LNCaP clone FGC (cell line): ENCODE measurements at regions not wholly inside any gene's neighbourhood (a gene's known extent, or its start where the extent isn't known, plus 50 kb on each side); places are given as distances from the start of the nearest gene placed in this dataset.

Experiments
- DNase-seq: peaks from one replicate; pipeline ENCODE4 v3.0.0-alpha.2; 2011; ENCODE audit warnings: low read depth
- H3K4me3 ChIP-seq: 2 replicates; pipeline ENCODE4 v1.5.1; 2011; ENCODE audit warnings: mild to moderate bottlenecking, low read depth, low read length, control low read depth
- TF ChIP-seq, protein P1 (sequence below): IDR thresholded peaks from 2 replicates; pipeline ENCODE4 v1.5.1; 2012; ENCODE audit warnings: mild to moderate bottlenecking; ENCODE audit not compliant: control insufficient read depth, insufficient read depth; ENCODE audit errors: extremely low read depth

DNA sequence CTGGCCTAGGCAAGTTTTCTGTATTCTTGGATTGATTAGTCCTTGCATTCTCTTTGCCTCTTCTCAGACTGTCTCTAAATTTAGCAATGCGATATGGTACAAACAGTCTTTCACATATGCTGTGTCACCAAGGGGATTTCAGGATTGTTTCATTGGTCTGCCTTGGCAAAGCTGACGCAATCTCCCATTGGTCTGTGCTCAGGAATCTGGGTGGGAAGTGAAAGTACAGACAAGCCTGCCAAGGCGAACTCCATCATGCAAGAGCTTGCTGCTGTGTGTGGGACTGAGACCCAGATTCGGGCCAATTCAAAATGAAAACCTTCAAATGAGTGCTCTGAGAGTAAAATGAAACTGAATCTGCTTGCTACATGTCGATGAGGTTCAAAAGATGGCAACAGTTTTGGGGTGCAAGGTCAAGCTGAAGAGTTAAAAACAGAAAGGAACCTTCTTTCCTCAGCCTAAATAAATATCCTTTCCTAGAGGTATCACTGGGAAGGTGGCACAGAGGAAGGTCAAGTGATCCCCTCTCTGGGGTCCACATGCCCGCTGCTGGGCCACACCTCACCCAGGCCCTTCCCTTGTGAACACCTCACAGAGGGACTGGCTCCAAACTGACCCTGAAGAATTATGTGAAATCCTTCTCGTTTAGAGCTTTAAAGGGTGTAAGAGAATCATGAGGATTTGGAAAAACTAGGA is 198.8 kb upstream of the PREP start:
- TF ChIP-seq, protein P1, sequence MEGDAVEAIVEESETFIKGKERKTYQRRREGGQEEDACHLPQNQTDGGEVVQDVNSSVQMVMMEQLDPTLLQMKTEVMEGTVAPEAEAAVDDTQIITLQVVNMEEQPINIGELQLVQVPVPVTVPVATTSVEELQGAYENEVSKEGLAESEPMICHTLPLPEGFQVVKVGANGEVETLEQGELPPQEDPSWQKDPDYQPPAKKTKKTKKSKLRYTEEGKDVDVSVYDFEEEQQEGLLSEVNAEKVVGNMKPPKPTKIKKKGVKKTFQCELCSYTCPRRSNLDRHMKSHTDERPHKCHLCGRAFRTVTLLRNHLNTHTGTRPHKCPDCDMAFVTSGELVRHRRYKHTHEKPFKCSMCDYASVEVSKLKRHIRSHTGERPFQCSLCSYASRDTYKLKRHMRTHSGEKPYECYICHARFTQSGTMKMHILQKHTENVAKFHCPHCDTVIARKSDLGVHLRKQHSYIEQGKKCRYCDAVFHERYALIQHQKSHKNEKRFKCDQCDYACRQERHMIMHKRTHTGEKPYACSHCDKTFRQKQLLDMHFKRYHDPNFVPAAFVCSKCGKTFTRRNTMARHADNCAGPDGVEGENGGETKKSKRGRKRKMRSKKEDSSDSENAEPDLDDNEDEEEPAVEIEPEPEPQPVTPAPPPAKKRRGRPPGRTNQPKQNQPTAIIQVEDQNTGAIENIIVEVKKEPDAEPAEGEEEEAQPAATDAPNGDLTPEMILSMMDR: no peak
- DNase-seq: no peak
- H3K4me3 ChIP-seq: no peak overlapping the region

DNA sequence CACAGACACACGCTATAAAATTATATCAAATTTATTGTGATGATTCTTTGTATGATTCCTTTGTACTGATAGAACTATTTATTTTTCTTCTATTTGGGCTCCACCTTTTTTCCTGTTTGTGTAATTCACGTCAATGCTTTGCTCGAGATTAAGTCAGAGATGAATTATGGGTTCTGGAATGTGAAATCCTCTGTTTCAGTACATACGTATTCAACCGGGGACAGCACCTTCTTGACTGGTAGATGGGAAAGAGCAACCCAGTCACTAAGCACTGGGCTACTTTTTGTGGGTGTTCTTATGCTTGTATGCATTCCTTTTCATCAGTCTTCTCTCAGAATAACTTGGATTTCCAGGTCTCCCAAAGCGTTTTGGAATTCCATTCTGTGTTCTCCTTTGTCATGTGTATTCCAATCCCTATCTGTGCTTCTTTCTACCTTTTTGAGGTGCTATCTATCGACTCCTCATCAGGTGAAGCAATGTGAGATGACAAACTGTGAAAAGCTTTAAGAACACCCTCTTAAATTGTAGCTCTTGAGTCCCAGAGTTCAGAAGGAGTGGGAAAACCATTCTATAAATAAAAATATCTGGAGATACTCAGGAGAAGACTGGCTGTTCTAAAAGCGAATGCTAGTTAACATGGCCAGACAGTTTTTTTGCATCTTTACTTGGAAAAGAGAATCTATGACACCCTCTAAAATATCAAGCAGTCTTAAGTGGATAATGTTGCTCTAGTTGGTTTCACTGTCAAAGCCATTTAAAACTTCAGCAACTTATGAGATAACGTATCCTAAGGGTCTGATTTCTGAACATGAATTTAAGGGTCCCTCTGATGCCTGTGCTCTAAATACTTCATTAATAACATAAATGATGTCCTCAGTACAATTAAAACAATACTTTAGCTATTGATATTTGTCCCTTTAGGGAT is 197.7 kb upstream of the PREP start:
- no peak overlapping the region for H3K4me3 ChIP-seq
- TF ChIP-seq, protein P1: no peak

DNA sequence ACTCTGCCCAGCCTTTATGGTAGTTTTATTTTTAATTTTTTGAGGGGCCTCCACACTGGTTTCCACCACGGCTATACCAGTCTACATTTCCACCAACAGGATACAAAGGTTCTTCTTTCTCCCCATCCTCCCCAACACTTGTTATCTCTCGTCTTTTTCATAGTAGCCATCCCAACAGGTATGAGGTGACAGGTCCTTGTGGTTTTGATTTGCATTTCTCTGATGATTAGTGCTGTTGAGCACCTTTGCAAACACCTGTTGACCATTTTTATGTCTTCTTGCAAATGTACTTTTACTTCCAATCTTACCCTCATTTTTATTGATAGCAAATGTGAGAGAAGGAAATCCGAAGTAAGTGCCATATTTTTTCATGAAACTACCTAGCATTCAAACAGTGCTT is 195.4 kb upstream of the PREP start:
- DNase-seq: no peak
- H3K4me3 ChIP-seq: no peak overlapping the region
- TF ChIP-seq, protein P1: no peak

More for the DNA sequence above, 197.7 kb upstream of the PREP start:
- no peak for DNase-seq

DNA sequence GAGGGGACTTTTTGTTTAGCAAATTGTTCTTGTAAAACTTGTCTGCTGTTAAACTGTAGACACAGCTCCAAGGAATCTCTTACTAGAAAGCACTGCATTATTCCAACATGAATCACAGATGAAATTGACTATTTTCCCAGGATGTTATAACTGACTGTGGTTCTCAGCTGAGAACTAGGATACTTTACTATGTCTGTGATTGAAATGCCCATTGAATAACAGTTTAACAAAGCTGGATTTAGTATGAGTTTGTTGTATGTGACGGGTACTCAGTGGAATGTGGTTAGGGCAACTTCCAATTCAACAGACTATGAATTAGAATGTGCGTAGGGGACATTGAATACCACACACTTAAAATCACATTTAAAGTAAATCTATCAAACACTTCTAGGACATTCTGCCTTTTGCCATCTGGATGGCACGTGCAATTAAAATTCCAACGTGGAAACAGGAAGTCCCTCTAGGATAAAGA is 193.4 kb upstream of the PREP start:
- no peak for DNase-seq
- no peak overlapping the region for H3K4me3 ChIP-seq
- TF ChIP-seq, protein P1: no peak

DNA sequence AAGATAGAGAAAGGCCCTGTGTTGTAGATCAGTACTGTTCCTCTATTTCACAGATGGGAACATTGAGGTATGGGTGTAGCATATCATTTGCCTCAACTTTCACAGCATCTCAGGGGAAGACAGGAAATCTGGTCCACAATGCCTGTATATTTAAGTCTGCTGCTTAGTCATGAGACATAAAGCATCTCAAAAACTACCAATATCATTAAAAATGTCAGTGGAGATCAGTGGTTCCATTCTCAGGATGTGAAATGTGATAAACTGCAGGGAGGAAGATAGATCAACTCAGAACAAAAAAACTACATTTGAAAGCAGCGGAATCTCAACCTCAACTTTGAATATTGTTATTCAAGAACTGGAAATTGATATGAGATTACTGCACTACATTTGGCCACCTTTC is 192.9 kb upstream of the PREP start:
- DNase-seq: no peak
- TF ChIP-seq, protein P1: no peak
- no peak overlapping the region for H3K4me3 ChIP-seq

DNA sequence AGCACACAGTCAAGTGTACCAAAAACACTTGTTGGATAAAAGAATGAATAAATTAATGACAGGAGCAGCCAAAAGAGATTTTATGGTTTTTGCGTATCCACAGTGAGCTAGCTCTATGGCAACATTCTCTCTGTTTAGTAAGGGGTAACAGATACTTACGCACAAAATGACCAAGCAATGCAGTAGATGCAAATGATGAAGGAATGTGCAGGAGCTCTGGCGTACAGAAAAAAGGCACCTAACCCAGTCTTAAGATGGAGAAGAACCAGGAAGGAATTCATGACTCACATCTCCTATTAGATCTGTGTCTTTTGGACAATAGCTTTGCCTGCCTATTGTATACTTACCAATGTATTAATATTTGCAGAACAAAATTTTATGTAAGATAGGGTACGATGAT is 191.9 kb upstream of the PREP start:
- no peak overlapping the region for H3K4me3 ChIP-seq
- DNase-seq: no peak
- TF ChIP-seq, protein P1: no peak
